Natural killer cell treated with Interleukin-12 subunit alpha and Interleukin-12 subunit beta and Interleukin-15 and Interleukin-18, amount 100 ng/mL, for 72 hours (primary cell): ENCODE measurements at regions not wholly inside any gene's neighbourhood (a gene's known extent, or its start where the extent isn't known, plus 50 kb on each side); places are given as distances from the start of the nearest gene placed in this dataset.
"Not testable (repeated sequence)": the region's sequence is repeated elsewhere in the genome, so short reads cannot be mapped to it uniquely, and the experiment has no call there.

Experiments used
- ATAC-seq, 2 donors: fragments of 150-1000 bp; cut with Tn5 transposase in 1 of 2; sonication (Bioruptor Pico), chemical (Tn5 transposase) in 1 of 2; 2 replicates each; pipeline ENCODE4 v1.10.0; 2021
- DNase-seq: peaks from one replicate; pipeline ENCODE4 v3.0.0; 2022; ENCODE audit warnings: low spot score
- H3K27ac Mint-ChIP-seq, 2 donors: 1 replicate in 1 of 2; 2 replicates in 1 of 2; pipeline ENCODE4 v1.8.0; 2022; ENCODE audit warnings: mixed read lengths in 2 of 2, mild to moderate bottlenecking in 1 of 2, moderate library complexity in 1 of 2
- H3K27me3 Mint-ChIP-seq, 2 donors: 1 replicate in 1 of 2; 2 replicates in 1 of 2; pipeline ENCODE4 v1.8.0; 2022; ENCODE audit warnings: mixed read lengths in 2 of 2
- H3K36me3 Mint-ChIP-seq: one replicate; pipeline ENCODE4 v1.8.0; 2022; ENCODE audit warnings: mixed read lengths
- H3K4me1 Mint-ChIP-seq, 2 donors: 1 replicate in 1 of 2; 2 replicates in 1 of 2; pipeline ENCODE4 v1.8.0; 2022; ENCODE audit warnings: low read depth in 2 of 2, mixed read lengths in 2 of 2, mild to moderate bottlenecking in 1 of 2
- H3K4me3 Mint-ChIP-seq: one replicate; pipeline ENCODE4 v1.8.0; 2022; ENCODE audit warnings: mixed read lengths
- H3K9me3 Mint-ChIP-seq: 2 replicates; pipeline ENCODE4 v1.8.0; 2022; ENCODE audit warnings: mixed read lengths

DNA sequence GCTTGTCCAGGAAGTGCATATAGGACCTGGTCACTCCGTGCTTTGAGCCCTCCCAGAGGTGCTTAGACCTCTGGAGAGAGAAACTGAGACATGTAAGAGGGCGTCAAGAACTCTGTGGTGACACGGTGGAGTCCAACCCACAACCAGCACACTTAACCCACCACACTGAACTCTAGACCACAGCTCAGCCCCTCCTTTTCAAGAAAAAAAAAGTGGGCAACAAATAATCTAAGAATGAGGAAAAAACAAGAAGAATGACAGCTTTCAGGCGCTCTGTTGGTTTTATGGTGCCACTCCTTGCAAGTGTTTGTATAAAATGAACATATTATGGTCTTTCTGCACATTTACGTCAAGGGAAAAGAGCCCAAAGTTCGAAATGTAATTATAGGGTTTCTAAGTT, 50.2 kb upstream of the SNAPC3 start:
- ATAC-seq (peak in 1 of 2 donors; percentile 43), DNase-seq (no peak)
- Mint-ChIP-seq H3K27ac (peak overlapping the region in 1 of 2 donors; percentile 66), H3K4me1 (peaks cover 11 to 34% of the 10 kb centered on the region in 2 donors), H3K9me3 (no peaks in the 10 kb centered on the region), H3K4me3 (no peak overlapping the region), H3K36me3 (no peaks in the 10 kb centered on the region), H3K27me3 (no peaks in the 10 kb centered on the region)

GRCh38 chr9:15371448-15371845, 51.2 kb upstream of the SNAPC3 start:
- Mint-ChIP-seq H3K4me1 (peaks cover 6 to 29% of the 10 kb centered on the region in 2 donors), H3K27ac (no peak overlapping the region)
- ATAC-seq: no peak

DNA sequence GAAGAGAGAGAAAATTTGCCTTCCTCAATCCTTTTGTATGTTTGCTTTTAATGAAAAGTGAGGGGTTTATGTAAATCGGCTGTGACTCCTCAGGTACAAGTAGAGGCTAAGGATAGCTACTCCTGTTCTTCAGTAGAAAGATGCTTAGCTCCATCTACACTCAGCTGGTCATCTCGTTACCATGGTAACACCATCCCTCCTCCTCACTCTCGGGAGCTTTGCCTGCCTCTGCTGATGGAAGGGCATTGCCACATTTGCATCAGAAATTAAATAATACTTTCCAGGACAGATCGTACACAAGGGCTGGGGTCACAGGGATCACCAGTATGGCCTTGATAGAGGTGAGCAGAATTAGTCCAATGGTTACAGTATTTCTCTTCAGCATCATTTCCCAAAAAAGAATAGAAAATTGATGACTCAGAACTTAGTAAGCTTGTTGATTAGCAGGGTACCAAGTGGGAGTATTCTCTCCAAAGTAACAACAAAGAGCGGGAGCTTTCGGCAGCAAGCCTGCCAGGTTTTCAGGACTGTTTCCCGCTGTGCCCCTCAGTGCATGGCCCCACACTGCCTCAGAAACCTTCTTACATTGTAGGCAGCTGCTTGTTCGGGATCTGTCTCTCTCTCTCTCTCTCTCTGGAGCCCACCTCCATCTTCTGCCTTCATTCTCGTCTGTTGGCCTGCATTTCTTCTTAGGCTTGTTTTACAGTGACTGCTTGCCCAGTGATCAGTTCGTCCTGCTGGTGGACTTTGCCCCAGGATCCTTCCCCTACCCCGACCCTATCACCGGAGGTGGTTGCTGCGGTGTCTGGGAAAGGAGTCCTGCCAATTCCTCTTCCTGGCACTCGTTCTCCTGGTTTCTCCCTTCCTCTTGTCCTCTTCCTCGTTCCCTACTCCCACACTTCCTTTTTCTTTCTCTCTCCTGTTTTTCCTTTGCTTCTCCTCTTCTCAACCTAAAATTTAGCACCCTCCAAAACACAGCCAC, 51.9 kb upstream of the SNAPC3 start:
- ATAC-seq: no peak
- Mint-ChIP-seq H3K27me3 (no peaks in the 10 kb centered on the region), H3K27ac (no peak overlapping the region)

More at GRCh38 chr9:15371448-15371845, 51.2 kb upstream of the SNAPC3 start:
- H3K36me3 Mint-ChIP-seq: no peaks in the 10 kb centered on the region
- DNase-seq: no peak
- no peaks in the 10 kb centered on the region for H3K9me3 Mint-ChIP-seq
- H3K27me3 Mint-ChIP-seq: no peaks in the 10 kb centered on the region
- H3K4me3 Mint-ChIP-seq: no peak overlapping the region

GRCh38 chr9:15369871-15370270, 52.8 kb upstream of the SNAPC3 start:
- no peak for ATAC-seq
- peaks cover 6 to 24% of the 10 kb centered on the region in 2 donors for H3K4me1 Mint-ChIP-seq
- H3K4me3 Mint-ChIP-seq: no peak overlapping the region
- H3K9me3 Mint-ChIP-seq: no peaks in the 10 kb centered on the region
- no peak for DNase-seq
- H3K27ac Mint-ChIP-seq: no peak overlapping the region
- H3K27me3 Mint-ChIP-seq: no peaks in the 10 kb centered on the region
- no peaks in the 10 kb centered on the region for H3K36me3 Mint-ChIP-seq

More for the DNA sequence above, 51.9 kb upstream of the SNAPC3 start:
- H3K9me3 Mint-ChIP-seq: no peaks in the 10 kb centered on the region
- H3K36me3 Mint-ChIP-seq: no peaks in the 10 kb centered on the region
- H3K4me3 Mint-ChIP-seq: no peak overlapping the region
- H3K4me1 Mint-ChIP-seq: peaks cover 6 to 26% of the 10 kb centered on the region in 2 donors
- DNase-seq: no peak

- H3K4me3 Mint-ChIP-seq: no peak overlapping the region
- H3K36me3 Mint-ChIP-seq: no peaks in the 10 kb centered on the region
- no peak for ATAC-seq
- H3K4me1 Mint-ChIP-seq: peaks cover 6 to 22% of the 10 kb centered on the region in 2 donors
- H3K27me3 Mint-ChIP-seq: no peaks in the 10 kb centered on the region
- no peak overlapping the region for H3K27ac Mint-ChIP-seq
- H3K9me3 Mint-ChIP-seq: no peaks in the 10 kb centered on the region
- no peak for DNase-seq
These were observed 53.4 kb upstream of the SNAPC3 start for GRCh38 chr9:15369238-15369637.

DNA sequence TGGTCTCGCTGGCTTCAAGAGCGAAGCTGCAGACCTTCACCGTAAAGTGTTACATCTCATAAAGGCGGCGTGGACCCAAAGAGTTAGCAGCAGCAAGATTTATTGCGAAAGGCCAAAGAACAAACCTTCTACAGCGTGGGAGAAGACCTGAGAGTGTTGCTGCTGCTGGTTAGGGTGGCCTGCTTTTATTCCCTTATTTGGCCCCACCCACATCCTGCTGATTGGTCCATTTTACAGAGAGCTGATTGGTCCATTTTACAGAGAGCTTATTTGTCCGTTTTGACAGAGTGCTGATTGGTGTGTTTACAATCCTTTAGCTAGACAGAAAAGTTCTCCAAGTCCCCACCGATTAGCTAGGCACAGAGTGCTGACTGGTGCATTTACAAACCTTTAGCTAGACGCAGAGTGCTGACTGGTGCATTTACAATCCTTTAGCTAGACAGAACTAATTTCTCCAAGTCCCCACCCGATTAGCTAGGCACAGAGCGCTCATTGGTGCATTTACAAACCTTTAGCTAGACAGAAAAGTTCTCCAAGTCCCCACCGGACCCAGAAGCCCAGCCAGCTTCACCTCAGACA, 57.6 kb upstream of the SNAPC3 start:
- not testable (repeated sequence) for H3K27ac Mint-ChIP-seq, H3K9me3 Mint-ChIP-seq, H3K36me3 Mint-ChIP-seq, H3K4me3 Mint-ChIP-seq, H3K27me3 Mint-ChIP-seq, ATAC-seq, DNase-seq, H3K4me1 Mint-ChIP-seq

DNA sequence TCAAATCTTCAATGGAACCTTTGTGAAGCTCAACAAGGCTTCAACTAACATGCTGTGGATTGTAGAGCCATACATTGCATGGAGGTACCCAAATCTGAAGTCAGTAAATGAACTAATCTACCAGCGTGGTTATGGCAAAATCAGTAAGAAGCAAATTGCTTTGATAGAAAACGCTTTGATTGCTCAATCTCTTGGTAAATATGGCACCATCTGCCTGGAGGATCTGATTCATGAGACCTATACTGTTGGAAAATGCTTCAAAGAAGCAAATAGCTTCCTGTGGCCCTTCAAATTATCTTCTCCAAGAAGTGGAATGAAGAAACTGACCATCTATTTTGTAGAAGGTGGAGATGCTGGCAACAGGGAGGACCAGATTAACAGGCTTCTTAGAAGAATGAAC, 54.7 kb upstream of the TTC39B start:
- Mint-ChIP-seq H3K27ac (no peak overlapping the region), H3K9me3 (no peaks in the 10 kb centered on the region), H3K4me3 (no peak overlapping the region), H3K27me3 (peaks cover 0 to 2% of the 10 kb centered on the region in 2 donors), H3K36me3 (no peaks in the 10 kb centered on the region), H3K4me1 (no peaks in the 10 kb centered on the region)
- ATAC-seq: no peak
- DNase-seq: no peak

- H3K36me3 Mint-ChIP-seq: no peaks in the 10 kb centered on the region
- no peak overlapping the region for H3K27ac Mint-ChIP-seq
- no peak for ATAC-seq
- H3K4me1 Mint-ChIP-seq: peaks cover 0 to 5% of the 10 kb centered on the region in 2 donors
- no peaks in the 10 kb centered on the region for H3K9me3 Mint-ChIP-seq
- DNase-seq: no peak
- H3K27me3 Mint-ChIP-seq: peaks cover 0 to 2% of the 10 kb centered on the region in 2 donors
- no peak overlapping the region for H3K4me3 Mint-ChIP-seq
These were observed 50.1 kb upstream of the TTC39B start for GRCh38 chr9:15357050-15357653.
